HUES48 (cell line): ENCODE measurements at regions not wholly inside any gene's neighbourhood (a gene's known extent, or its start where the extent isn't known, plus 50 kb on each side); places are given as distances from the start of the nearest gene placed in this dataset.

Experiments used
- H3K27ac ChIP-seq: one replicate; pipeline ENCODE4 v1.7.0; 2013; ENCODE audit warnings: low read depth, low read length, inconsistent platforms
- H3K27me3 ChIP-seq: 2 replicates; pipeline ENCODE4 v1.6.1; 2013; ENCODE audit warnings: mild to moderate bottlenecking, low read length; ENCODE audit not compliant: control insufficient read depth, insufficient read depth
- H3K36me3 ChIP-seq: 2 replicates; pipeline ENCODE4 v1.6.1; 2013; ENCODE audit warnings: low read length; ENCODE audit not compliant: control insufficient read depth, insufficient read depth
- H3K4me1 ChIP-seq: 2 replicates; pipeline ENCODE4 v1.6.1; 2013; ENCODE audit warnings: mild to moderate bottlenecking, low read length; ENCODE audit not compliant: control insufficient read depth, insufficient read depth
- H3K4me3 ChIP-seq: 2 replicates; pipeline ENCODE4 v1.5.1; 2013; ENCODE audit warnings: mild to moderate bottlenecking, low read depth, low read length
- H3K9ac ChIP-seq: 2 replicates; pipeline ENCODE4 v1.6.1; 2013; ENCODE audit warnings: mild to moderate bottlenecking, low read depth, low read length, moderate library complexity
- H3K9me3 ChIP-seq: 2 replicates; pipeline ENCODE4 v1.6.1; 2013; ENCODE audit warnings: low read length; ENCODE audit not compliant: control insufficient read depth, insufficient read depth

- no peak overlapping the region for H3K4me3 ChIP-seq
- no peaks in the 10 kb centered on the region for H3K9me3 ChIP-seq
- H3K36me3 ChIP-seq: no peaks in the 10 kb centered on the region
- no peaks in the 10 kb centered on the region for H3K27me3 ChIP-seq
- H3K9ac ChIP-seq: no peak overlapping the region
- H3K4me1 ChIP-seq: no peaks in the 10 kb centered on the region; the same call in 1 of the 2 replicates
- no peak overlapping the region for H3K27ac ChIP-seq
Measured at GRCh38 chr2:37501113-37501512, 156.7 kb downstream of the QPCT start.

- no peaks in the 10 kb centered on the region for H3K27me3 ChIP-seq
- H3K27ac ChIP-seq: no peak overlapping the region
- no peaks in the 10 kb centered on the region for H3K9me3 ChIP-seq
- H3K36me3 ChIP-seq: no peaks in the 10 kb centered on the region
- no peak overlapping the region for H3K9ac ChIP-seq
- H3K4me3 ChIP-seq: no peak overlapping the region
- peaks cover 16% of the 10 kb centered on the region for H3K4me1 ChIP-seq
Measured at GRCh38 chr2:37506407-37507050, 162.1 kb downstream of the QPCT start.

GRCh38 chr2:37507051-37507410 is 162.6 kb downstream of the QPCT start:
- no peaks in the 10 kb centered on the region for H3K27me3 ChIP-seq
- peak overlapping the region; percentile 19; the same call in 1 of the 2 replicates for H3K4me3 ChIP-seq
- no peaks in the 10 kb centered on the region for H3K36me3 ChIP-seq
- H3K4me1 ChIP-seq: peaks cover 16% of the 10 kb centered on the region
- no peaks in the 10 kb centered on the region for H3K9me3 ChIP-seq
- no peak overlapping the region for H3K9ac ChIP-seq
- H3K27ac ChIP-seq: no peak overlapping the region

GRCh38 chr2:37507703-37508102 is 163.3 kb downstream of the QPCT start:
- no peak overlapping the region for H3K9ac ChIP-seq
- H3K9me3 ChIP-seq: no peaks in the 10 kb centered on the region
- H3K27me3 ChIP-seq: no peaks in the 10 kb centered on the region
- no peak overlapping the region for H3K4me3 ChIP-seq
- peaks cover 16% of the 10 kb centered on the region for H3K4me1 ChIP-seq
- no peak overlapping the region for H3K27ac ChIP-seq
- H3K36me3 ChIP-seq: no peaks in the 10 kb centered on the region

- Histone ChIP-seq H3K36me3 (no peaks in the 10 kb centered on the region), H3K4me1 (no peaks in the 10 kb centered on the region), H3K4me3 (no peak overlapping the region), H3K27me3 (no peaks in the 10 kb centered on the region), H3K9ac (no peak overlapping the region), H3K27ac (no peak overlapping the region), H3K9me3 (no peaks in the 10 kb centered on the region)
Measured at GRCh38 chr2:37512971-37513370, 158.5 kb downstream of the CDC42EP3 start.

- H3K27ac ChIP-seq: no peak overlapping the region
- no peaks in the 10 kb centered on the region for H3K9me3 ChIP-seq
- no peaks in the 10 kb centered on the region; the same call in 1 of the 2 replicates for H3K4me1 ChIP-seq
- H3K4me3 ChIP-seq: no peak overlapping the region
- H3K27me3 ChIP-seq: no peaks in the 10 kb centered on the region
- H3K36me3 ChIP-seq: no peaks in the 10 kb centered on the region
- H3K9ac ChIP-seq: no peak overlapping the region
Measured at GRCh38 chr2:37523814-37524362, 147.6 kb downstream of the CDC42EP3 start.

GRCh38 chr2:37526323-37526722 is 145.1 kb downstream of the CDC42EP3 start:
- Histone ChIP-seq H3K4me3 (no peak overlapping the region), H3K4me1 (peaks cover 5% of the 10 kb centered on the region; the same call in 1 of the 2 replicates), H3K9ac (no peak overlapping the region), H3K36me3 (no peaks in the 10 kb centered on the region), H3K9me3 (no peaks in the 10 kb centered on the region), H3K27ac (no peak overlapping the region), H3K27me3 (no peaks in the 10 kb centered on the region)

- H3K36me3 ChIP-seq: no peaks in the 10 kb centered on the region
- H3K27me3 ChIP-seq: no peaks in the 10 kb centered on the region
- H3K9ac ChIP-seq: no peak overlapping the region
- no peak overlapping the region for H3K27ac ChIP-seq
- H3K4me3 ChIP-seq: no peak overlapping the region
- H3K9me3 ChIP-seq: no peaks in the 10 kb centered on the region
- H3K4me1 ChIP-seq: peaks cover 5% of the 10 kb centered on the region; the same call in 1 of the 2 replicates
Measured at GRCh38 chr2:37526856-37527255, 144.6 kb downstream of the CDC42EP3 start.

GRCh38 chr2:37527361-37527760 is 144.1 kb downstream of the CDC42EP3 start:
- Histone ChIP-seq H3K9me3 (no peaks in the 10 kb centered on the region), H3K9ac (no peak overlapping the region), H3K27ac (no peak overlapping the region), H3K4me1 (peaks cover 5% of the 10 kb centered on the region; the same call in 1 of the 2 replicates), H3K4me3 (no peak overlapping the region), H3K36me3 (no peaks in the 10 kb centered on the region), H3K27me3 (no peaks in the 10 kb centered on the region)

- H3K4me1 ChIP-seq: peaks cover 5% of the 10 kb centered on the region; the same call in 1 of the 2 replicates
- H3K36me3 ChIP-seq: no peaks in the 10 kb centered on the region
- no peaks in the 10 kb centered on the region for H3K27me3 ChIP-seq
- H3K4me3 ChIP-seq: no peak overlapping the region
- no peaks in the 10 kb centered on the region for H3K9me3 ChIP-seq
- no peak overlapping the region for H3K27ac ChIP-seq
- H3K9ac ChIP-seq: no peak overlapping the region
Measured at GRCh38 chr2:37529830-37530415, 141.5 kb downstream of the CDC42EP3 start.

GRCh38 chr2:37532503-37532902 is 138.9 kb downstream of the CDC42EP3 start:
- no peak overlapping the region for H3K4me3 ChIP-seq
- no peak overlapping the region for H3K9ac ChIP-seq
- H3K9me3 ChIP-seq: no peaks in the 10 kb centered on the region
- H3K27me3 ChIP-seq: no peaks in the 10 kb centered on the region
- H3K36me3 ChIP-seq: no peaks in the 10 kb centered on the region
- H3K4me1 ChIP-seq: peaks cover 5% of the 10 kb centered on the region; the same call in 1 of the 2 replicates
- H3K27ac ChIP-seq: no peak overlapping the region
